ENCODE measurements at regions not wholly inside any gene's neighbourhood (a gene's known extent, or its start where the extent isn't known, plus 50 kb on each side); places are given as distances from the start of the nearest gene placed in this dataset.

GRCh38 chr13:59364641-59365085 lies 799.1 kb downstream of the DIAPH3 start (continued):
- no peak for TF ChIP-seq ZNF574 (CRISPR knock-in tag; IDR thresholded peaks at IDR 0.05)
- TF ChIP-seq CEBPB (IDR thresholded peaks at IDR 0.05; ENCODE audit: borderline replicate concordance, low read depth, low read length), result no peak
- no peak for TF ChIP-seq IKZF4 (CRISPR knock-in tag; IDR thresholded peaks at IDR 0.05; ENCODE audit: borderline replicate concordance, low read depth, not compliant biosample characterization)

DNA sequence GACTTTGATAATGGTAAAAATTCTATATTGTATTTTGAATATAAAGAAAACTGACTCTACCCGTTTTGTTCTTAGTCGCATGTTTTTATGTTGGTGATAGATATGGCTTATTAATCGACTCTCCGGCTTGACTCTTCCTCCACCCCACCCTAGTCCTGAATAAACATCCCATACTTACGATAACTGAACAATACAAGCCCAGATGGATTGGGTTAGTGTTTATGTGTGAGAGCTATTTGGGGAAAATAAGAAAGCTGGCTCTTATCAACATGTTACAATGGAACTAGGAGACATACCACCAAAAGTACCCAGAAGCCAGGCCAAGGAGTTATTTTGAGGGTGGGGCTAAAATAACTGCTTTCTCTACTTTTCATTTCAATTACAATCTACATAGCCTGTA lies 796.3 kb downstream of the DIAPH3 start:
- Histone ChIP-seq H3K79me2 (ENCODE audit: insufficient read depth, low read length) (no peaks in the 10 kb centered on the region), H3K9me3 (ENCODE audit: low read length) (no peaks in the 10 kb centered on the region), H3K4me1 (ENCODE audit: insufficient read depth, low read length) (no peaks in the 10 kb centered on the region), H3K4me2 (ENCODE audit: low read depth, low read length) (no peak overlapping the region), H4K20me1 (ENCODE audit: insufficient read depth, low read length) (no peaks in the 10 kb centered on the region), H3K4me3 (replicated peaks in 1 of 3; ENCODE audit: insufficient read depth in 1 of 3, low read depth in 2 of 3, low read length in 3 of 3) (no peak overlapping the region), H3K27me3 (ENCODE audit: control insufficient read depth in 1 of 2, insufficient read depth in 2 of 2, low read length in 2 of 2) (no peaks in the 10 kb centered on the region), H3K9ac (ENCODE audit: insufficient read depth, low read depth, low read length) (no peak overlapping the region), H2AFZ (ENCODE audit: low read length) (no peak overlapping the region), H3K27ac (ENCODE audit: extremely low read length, insufficient read depth, low read length) (no peak overlapping the region), H3K36me3 (replicated peaks in 1 of 2; ENCODE audit: control insufficient read depth in 1 of 2, insufficient read depth in 2 of 2, low read length in 2 of 2) (no peaks in the 10 kb centered on the region)
- DNase-seq (ENCODE audit: low spot score) (no peak), ATAC-seq (no peak), FAIRE-seq (no peak)
- TF ChIP-seq ZFYVE20 (CRISPR knock-in tag; IDR thresholded peaks at IDR 0.05; ENCODE audit: borderline replicate concordance, low read depth) (no peak), SCMH1 (CRISPR knock-in tag; IDR thresholded peaks at IDR 0.05; ENCODE audit: borderline replicate concordance) (no peak), PATZ1 (CRISPR knock-in tag; IDR thresholded peaks at IDR 0.05) (no peak), NBN (conservative IDR thresholded peaks at IDR 0.05) (no peak), RARG (CRISPR knock-in tag; IDR thresholded peaks at IDR 0.05; ENCODE audit: low read depth) (no peak), TBL1XR1 (IDR thresholded peaks at IDR 0.05; ENCODE audit: borderline replicate concordance, low read length, partially characterized antibody) (no peak), FOXP1 (IDR thresholded peaks at IDR 0.05) (no peak), FOXP1 (CRISPR knock-in tag; IDR thresholded peaks at IDR 0.05) (no peak), ZNF670 (CRISPR knock-in tag; IDR thresholded peaks at IDR 0.05; ENCODE audit: borderline replicate concordance) (no peak), NCOA2 (CRISPR knock-in tag; IDR thresholded peaks at IDR 0.05) (no peak), MYNN (CRISPR knock-in tag; IDR thresholded peaks at IDR 0.05; ENCODE audit: low read depth) (no peak)
- TF ChIP-seq, protein P1, sequence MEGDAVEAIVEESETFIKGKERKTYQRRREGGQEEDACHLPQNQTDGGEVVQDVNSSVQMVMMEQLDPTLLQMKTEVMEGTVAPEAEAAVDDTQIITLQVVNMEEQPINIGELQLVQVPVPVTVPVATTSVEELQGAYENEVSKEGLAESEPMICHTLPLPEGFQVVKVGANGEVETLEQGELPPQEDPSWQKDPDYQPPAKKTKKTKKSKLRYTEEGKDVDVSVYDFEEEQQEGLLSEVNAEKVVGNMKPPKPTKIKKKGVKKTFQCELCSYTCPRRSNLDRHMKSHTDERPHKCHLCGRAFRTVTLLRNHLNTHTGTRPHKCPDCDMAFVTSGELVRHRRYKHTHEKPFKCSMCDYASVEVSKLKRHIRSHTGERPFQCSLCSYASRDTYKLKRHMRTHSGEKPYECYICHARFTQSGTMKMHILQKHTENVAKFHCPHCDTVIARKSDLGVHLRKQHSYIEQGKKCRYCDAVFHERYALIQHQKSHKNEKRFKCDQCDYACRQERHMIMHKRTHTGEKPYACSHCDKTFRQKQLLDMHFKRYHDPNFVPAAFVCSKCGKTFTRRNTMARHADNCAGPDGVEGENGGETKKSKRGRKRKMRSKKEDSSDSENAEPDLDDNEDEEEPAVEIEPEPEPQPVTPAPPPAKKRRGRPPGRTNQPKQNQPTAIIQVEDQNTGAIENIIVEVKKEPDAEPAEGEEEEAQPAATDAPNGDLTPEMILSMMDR (CRISPR knock-in tag; IDR thresholded peaks at IDR 0.05), result no peak
- no TSS peak for BruUV-seq (replicated peaks)
- ChIA-PET POLR2A (no interaction called here), CTCF (ENCODE audit: low intra/inter-chr PET ratio, low total read pairs) (no interaction called here)
- 49% methylated on average over 5 of the region's 5 CpGs for WGBS (ENCODE audit: low lambda C conversion rate)
- intact Hi-C loops (cut with micrococcal nuclease; ENCODE audit: unreplicated experiment) (no loop called here), in situ Hi-C loops (cut with HindIII; ENCODE audit: extremely low pct_ligation_motif_present, low pct_unique_long_range_greater_than_20kb) (no loop called here)

Data from HepG2 (cell line).